ENCODE measurements at regions not wholly inside any gene's neighbourhood (a gene's known extent, or its start where the extent isn't known, plus 50 kb on each side); places are given as distances from the start of the nearest gene placed in this dataset.
A peak's percentile ranks its signal among the peaks of the same experiment; 100 is the strongest.
"Not testable (repeated sequence)": the region's sequence is repeated elsewhere in the genome, so short reads cannot be mapped to it uniquely, and the experiment has no call there.

- DNase-seq: no peak
These were observed 410.0 kb upstream of the NR3C2 start for GRCh38 chr4:148852092-148852699.

- DNase-seq: no peak
These were observed 408.2 kb upstream of the NR3C2 start for GRCh38 chr4:148850257-148850995.

GRCh38 chr4:148849581-148849980 is 407.4 kb upstream of the NR3C2 start:
- DNase-seq: no peak

GRCh38 chr4:148847544-148848255 is 405.5 kb upstream of the NR3C2 start:
- no peak for DNase-seq

GRCh38 chr4:148845609-148846008 is 403.4 kb upstream of the NR3C2 start:
- no peak for DNase-seq

GRCh38 chr4:148843625-148844024 is 401.4 kb upstream of the NR3C2 start:
- no peak for DNase-seq

- DNase-seq: no peak
These were observed 400.6 kb upstream of the NR3C2 start for GRCh38 chr4:148842843-148843242.

- DNase-seq: not testable (repeated sequence)
These were observed 395.4 kb upstream of the NR3C2 start for GRCh38 chr4:148837571-148837970.

- DNase-seq: peak; percentile 2
These were observed 392.8 kb upstream of the NR3C2 start for GRCh38 chr4:148834804-148835631.

GRCh38 chr4:148831945-148832344 is 389.7 kb upstream of the NR3C2 start:
- no peak for DNase-seq

GRCh38 chr4:148828291-148828690 is 386.1 kb upstream of the NR3C2 start:
- no peak for DNase-seq

- no peak for DNase-seq
These were observed 385.6 kb upstream of the NR3C2 start for GRCh38 chr4:148827781-148828180.

- no peak for DNase-seq
These were observed 381.2 kb upstream of the NR3C2 start for GRCh38 chr4:148823419-148823769.

- DNase-seq: no peak
These were observed 380.6 kb upstream of the NR3C2 start for GRCh38 chr4:148822572-148823418.

- DNase-seq: no peak
These were observed 371.8 kb upstream of the NR3C2 start for GRCh38 chr4:148814030-148814429.

GRCh38 chr4:148813289-148813688 is 371.1 kb upstream of the NR3C2 start:
- DNase-seq: no peak

- DNase-seq: no peak
These were observed 369.9 kb upstream of the NR3C2 start for GRCh38 chr4:148812101-148812500.

GRCh38 chr4:148810461-148810860 is 368.2 kb upstream of the NR3C2 start:
- no peak for DNase-seq

- DNase-seq: no peak
These were observed 366.2 kb upstream of the NR3C2 start for GRCh38 chr4:148808416-148808815.

- no peak for DNase-seq
These were observed 358.7 kb upstream of the NR3C2 start for GRCh38 chr4:148800940-148801339.

- DNase-seq: no peak
These were observed 358.2 kb upstream of the NR3C2 start for GRCh38 chr4:148800336-148800885.

All from GF-D8 (cell line).